GM10248 (cell line): ENCODE measurements at regions not wholly inside any gene's neighbourhood (a gene's known extent, or its start where the extent isn't known, plus 50 kb on each side); places are given as distances from the start of the nearest gene placed in this dataset.

ENCODE experiments used
- CTCF ChIA-PET: fragments of 300-600 bp; sonication (Branson Sonifier 250); formaldehyde crosslinking; extraction: SDS; loops from one replicate; lab custom pipeline; 2021; ENCODE audit warnings: antibody characterized with exemption; lab: Yijun Ruan, JAX
- POLR2A ChIA-PET: fragments of 350-650 bp; sonication (Branson Sonifier 250); formaldehyde crosslinking; extraction: SDS; loops from one replicate; lab custom pipeline; 2020; ENCODE audit warnings: antibody characterized with exemption; lab: Yijun Ruan, JAX
- DNase-seq: peaks from one replicate; pipeline ENCODE4 v3.0.0; 2012; ENCODE audit errors: extremely low spot score
- CTCF ChIP-seq: IDR thresholded peaks from 2 replicates; pipeline ENCODE4 v1.5.1; 2012; ENCODE audit warnings: mild to moderate bottlenecking, low read depth; ENCODE audit errors: extremely low read depth, missing control alignments, control extremely low read depth

- TF ChIP-seq CTCF, result no peak
- DNase-seq, result no peak
- ChIA-PET POLR2A (no interaction called here), CTCF (no interaction called here)
These were observed 156.7 kb upstream of the PLET1 start for GRCh38 chr11:112417339-112417738.

DNA sequence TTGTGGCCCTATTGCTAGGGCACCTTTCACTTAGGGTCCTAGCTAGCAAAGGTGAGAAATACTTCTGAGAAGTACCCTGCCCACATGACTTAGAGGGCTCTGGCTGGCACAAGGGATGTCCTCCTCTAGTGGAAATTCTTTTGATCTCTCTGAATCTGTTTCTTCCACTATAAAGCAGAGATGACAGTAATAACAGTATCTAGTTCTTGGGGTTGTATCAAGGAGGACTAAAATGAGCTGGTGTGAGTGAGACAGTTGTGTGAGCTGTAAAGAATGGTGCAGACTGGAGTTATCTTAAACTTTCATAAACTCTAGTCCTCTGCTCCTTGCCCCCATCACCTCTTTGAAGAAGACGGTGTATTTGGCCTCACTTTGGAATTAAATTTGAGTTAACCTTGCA is 157.8 kb upstream of the PLET1 start:
- no peak for DNase-seq
- TF ChIP-seq CTCF, result no peak
- ChIA-PET CTCF (interaction anchor here (1.4 kb wide), 1 partner anchor 11 kb away, joined by 3 read pairs; no protein-coding TSS in a partner anchor), POLR2A (no interaction called here)

GRCh38 chr11:112421879-112422278 is 161.2 kb upstream of the PLET1 start:
- ChIA-PET CTCF (interaction anchor here (1.0 to 1.5 kb wide), 2 partner anchors 12 to 20 kb away, joined by 3 to 5 read pairs; no protein-coding TSS in a partner anchor), POLR2A (no interaction called here)
- no peak for DNase-seq
- no peak for TF ChIP-seq CTCF

DNA sequence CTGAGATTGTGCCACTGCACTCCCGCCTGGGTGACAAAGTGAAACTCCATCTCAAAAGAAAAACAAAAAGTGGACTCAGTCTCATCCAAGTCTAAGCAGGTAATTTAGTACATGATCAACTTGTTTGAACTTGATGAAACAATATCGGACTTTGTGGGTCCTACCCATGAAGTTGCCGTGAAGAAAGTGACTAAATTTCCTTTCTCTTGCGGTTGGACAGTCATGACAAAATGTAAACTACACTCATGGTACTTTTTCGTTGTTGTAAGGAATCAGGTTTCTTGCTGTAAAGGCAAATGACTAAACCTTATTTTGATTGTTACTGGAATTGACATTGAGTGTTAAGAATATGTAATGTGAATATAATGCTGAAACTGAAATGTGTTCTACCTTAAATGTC is 164.5 kb upstream of the PLET1 start:
- DNase-seq, result no peak
- ChIA-PET CTCF (no interaction called here), POLR2A (no interaction called here)
- no peak for TF ChIP-seq CTCF

DNA sequence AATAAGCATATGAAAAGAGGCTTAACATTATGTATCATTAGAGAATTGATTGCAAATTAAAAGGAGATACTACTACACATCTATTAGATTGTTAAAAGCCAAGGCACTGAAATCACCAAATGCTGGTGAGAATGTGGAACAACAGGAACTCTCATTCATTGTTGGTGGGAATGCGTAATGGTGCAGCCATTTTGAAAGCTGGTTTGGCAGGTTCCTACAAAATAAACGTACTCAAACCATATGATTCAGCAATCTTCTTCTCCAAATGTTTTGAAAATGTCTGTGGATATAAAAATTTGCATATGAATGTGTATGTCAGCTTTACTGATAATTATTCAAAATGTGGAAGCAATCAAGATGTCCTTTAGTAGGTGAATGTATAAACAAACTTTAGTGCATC is 176.4 kb upstream of the PLET1 start:
- TF ChIP-seq CTCF, result no peak
- no peak for DNase-seq
- CTCF ChIA-PET, result no interaction called here

DNA sequence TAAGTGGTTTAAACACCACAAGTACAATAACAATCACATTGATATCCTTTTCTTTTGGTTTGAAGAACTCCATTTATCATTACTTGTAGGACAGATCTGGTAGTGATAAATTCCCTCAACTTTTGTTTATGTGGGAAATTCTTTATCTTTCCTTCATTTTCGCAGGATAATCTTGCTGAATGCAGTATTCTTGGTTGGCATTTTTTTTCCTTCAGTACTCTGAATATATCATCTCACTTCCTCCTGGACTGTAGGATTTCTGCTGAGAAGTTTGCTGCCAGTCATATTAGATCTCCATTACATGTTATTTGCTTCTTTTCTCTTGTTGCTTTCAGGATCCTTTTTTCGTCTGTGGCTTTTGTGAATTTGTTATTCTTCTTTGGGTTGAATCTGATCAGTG is 179.0 kb upstream of the PLET1 start:
- DNase-seq, result no peak
- no peak for TF ChIP-seq CTCF
- ChIA-PET CTCF (no interaction called here), POLR2A (no interaction called here)

More for the DNA sequence above, 176.4 kb upstream of the PLET1 start:
- POLR2A ChIA-PET, result no interaction called here

DNA sequence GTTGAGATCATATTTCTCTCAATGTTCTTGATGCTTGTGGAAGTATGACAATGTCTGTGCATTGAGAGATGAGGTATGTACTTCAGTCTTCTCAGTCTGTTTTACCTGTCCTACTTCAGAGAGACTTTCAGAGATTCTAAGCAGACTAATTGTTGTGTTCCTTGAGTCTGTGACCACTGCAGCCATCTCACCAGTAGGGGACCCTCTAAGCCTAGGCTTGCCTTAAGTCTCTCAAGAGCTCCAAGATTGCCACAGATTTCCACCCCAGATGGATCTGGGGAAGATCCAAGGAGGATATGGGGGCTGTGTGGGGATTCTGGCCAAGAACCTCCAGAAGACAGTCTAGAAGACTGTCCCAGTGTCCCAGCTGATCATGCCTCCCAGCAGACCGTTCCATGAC is 179.9 kb upstream of the PLET1 start:
- TF ChIP-seq CTCF, result no peak
- ChIA-PET POLR2A (no interaction called here), CTCF (no interaction called here)
- no peak for DNase-seq
